DMS79 treated with DMSO at 0.1 percent for 48 hours (cell line): ENCODE measurements at regions not wholly inside any gene's neighbourhood (a gene's known extent, or its start where the extent isn't known, plus 50 kb on each side); places are given as distances from the start of the nearest gene placed in this dataset.
"Not testable (repeated sequence)": the region's sequence is repeated elsewhere in the genome, so short reads cannot be mapped to it uniquely, and the experiment has no call there.

ENCODE experiments used
- DNase-seq: peaks from one replicate; lab custom pipeline; 2025; lab: John Stamatoyannopoulos, UW

GRCh38 chr1:60890664-60891063 is 191.7 kb upstream of the NFIA start:
- DNase-seq, result no peak

GRCh38 chr1:60889709-60890108 is 192.7 kb upstream of the NFIA start:
- no peak for DNase-seq

GRCh38 chr1:60888126-60888525 is 194.2 kb upstream of the NFIA start:
- no peak for DNase-seq

GRCh38 chr1:60886793-60887331 is 195.5 kb upstream of the NFIA start:
- DNase-seq, result no peak

- no peak for DNase-seq
Measured at GRCh38 chr1:60886090-60886489, 196.3 kb upstream of the NFIA start.

GRCh38 chr1:60880202-60880601 is 202.2 kb upstream of the NFIA start:
- DNase-seq, result no peak

GRCh38 chr1:60878323-60878722 is 204.0 kb upstream of the NFIA start:
- no peak for DNase-seq

GRCh38 chr1:60877376-60877775 is 205.0 kb upstream of the NFIA start:
- DNase-seq, result no peak

- no peak for DNase-seq
Measured at GRCh38 chr1:60876952-60877351, 205.4 kb upstream of the NFIA start.

GRCh38 chr1:60875138-60875537 is 207.2 kb upstream of the NFIA start:
- DNase-seq, result no peak

GRCh38 chr1:60874718-60875117 is 207.6 kb upstream of the NFIA start:
- DNase-seq, result no peak

- DNase-seq, result not testable (repeated sequence)
Measured at GRCh38 chr1:60873396-60873795, 209.0 kb upstream of the NFIA start.

GRCh38 chr1:60872426-60873054 is 209.8 kb upstream of the NFIA start:
- no peak for DNase-seq

- no peak for DNase-seq
Measured at GRCh38 chr1:60870269-60870865, 212.0 kb upstream of the NFIA start.

- DNase-seq, result no peak
Measured at GRCh38 chr1:60868901-60869663, 213.3 kb upstream of the NFIA start.

GRCh38 chr1:60867782-60868181 is 214.6 kb upstream of the NFIA start:
- DNase-seq, result no peak

GRCh38 chr1:60866917-60867531 is 215.3 kb upstream of the NFIA start:
- no peak for DNase-seq

GRCh38 chr1:60866226-60866900 is 216.0 kb upstream of the NFIA start:
- no peak for DNase-seq

GRCh38 chr1:60865166-60865565 is 217.2 kb upstream of the NFIA start:
- no peak for DNase-seq

- DNase-seq, result no peak
Measured at GRCh38 chr1:60864722-60865121, 217.6 kb upstream of the NFIA start.

- DNase-seq, result no peak
Measured at GRCh38 chr1:60863131-60863530, 219.2 kb upstream of the NFIA start.

- no peak for DNase-seq
Measured at GRCh38 chr1:60861961-60862567, 220.3 kb upstream of the NFIA start.
